RPMI7951 (cell line): ENCODE measurements at regions not wholly inside any gene's neighbourhood (a gene's known extent, or its start where the extent isn't known, plus 50 kb on each side); places are given as distances from the start of the nearest gene placed in this dataset.
"Not testable (repeated sequence)": the region's sequence is repeated elsewhere in the genome, so short reads cannot be mapped to it uniquely, and the experiment has no call there.

Experiments
- DNase-seq: peaks from one replicate; pipeline ENCODE4 v3.0.0-alpha.2; 2012; ENCODE audit warnings: low read depth

- no peak for DNase-seq
Observed at GRCh38 chr4:13678186-13678924, 50.8 kb upstream of the BOD1L1 start.

GRCh38 chr4:13681570-13681969, 54.0 kb upstream of the BOD1L1 start:
- no peak for DNase-seq

- DNase-seq = no peak
Observed at GRCh38 chr4:13694256-13694655, 66.7 kb upstream of the BOD1L1 start.

GRCh38 chr4:13698296-13698695, 70.8 kb upstream of the BOD1L1 start:
- DNase-seq = no peak

GRCh38 chr4:13700021-13700857, 72.7 kb upstream of the BOD1L1 start:
- no peak for DNase-seq

- peak; percentile 94 for DNase-seq
Observed at GRCh38 chr4:13700858-13701140, 73.3 kb upstream of the BOD1L1 start.

GRCh38 chr4:13701937-13702446, 74.5 kb upstream of the BOD1L1 start:
- DNase-seq = peak; percentile 95

- no peak for DNase-seq
Observed at GRCh38 chr4:13703096-13703495, 75.6 kb upstream of the BOD1L1 start.

- DNase-seq = no peak
Observed at GRCh38 chr4:13704035-13704434, 76.5 kb upstream of the BOD1L1 start.

- no peak for DNase-seq
Observed at GRCh38 chr4:13704761-13705160, 77.2 kb upstream of the BOD1L1 start.

GRCh38 chr4:13705521-13706041, 78.1 kb upstream of the BOD1L1 start:
- peak; percentile 24 for DNase-seq

GRCh38 chr4:13706120-13706519, 78.6 kb upstream of the BOD1L1 start:
- DNase-seq = no peak

GRCh38 chr4:13706716-13707115, 79.2 kb upstream of the BOD1L1 start:
- no peak for DNase-seq

- no peak for DNase-seq
Observed at GRCh38 chr4:13710246-13710885, 82.8 kb upstream of the BOD1L1 start.

GRCh38 chr4:13711233-13711785, 83.8 kb upstream of the BOD1L1 start:
- no peak for DNase-seq

GRCh38 chr4:13721894-13722293, 94.4 kb upstream of the BOD1L1 start:
- no peak for DNase-seq

GRCh38 chr4:13722649-13723048, 95.1 kb upstream of the BOD1L1 start:
- DNase-seq = no peak

GRCh38 chr4:13728761-13729160, 101.2 kb upstream of the BOD1L1 start:
- DNase-seq = no peak

GRCh38 chr4:13731019-13731418, 103.5 kb upstream of the BOD1L1 start:
- no peak for DNase-seq

GRCh38 chr4:13733817-13734216, 106.3 kb upstream of the BOD1L1 start:
- DNase-seq = peak; percentile 52

- DNase-seq = no peak
Observed at GRCh38 chr4:13750594-13750993, 123.1 kb upstream of the BOD1L1 start.

- not testable (repeated sequence) for DNase-seq
Observed at GRCh38 chr4:13761581-13761980, 134.1 kb upstream of the BOD1L1 start.
